Gastrocnemius medialis (tissue), 4 donors: ENCODE measurements at regions not wholly inside any gene's neighbourhood (a gene's known extent, or its start where the extent isn't known, plus 50 kb on each side); places are given as distances from the start of the nearest gene placed in this dataset.

Experiments used
- POLR2A ChIP-seq, 2 donors: fragments of 450-650 bp; IDR thresholded peaks; one replicate each; pipeline ENCODE4 v1.6.1; 2017; ENCODE audit warnings: antibody characterized with exemption in 2 of 2, mild to moderate bottlenecking in 2 of 2, moderate library complexity in 2 of 2
- TF ChIP-seq, protein P1 (sequence below), 5 experiments: fragments of 450-650 bp in 3 of 5; fragments of 200-600 bp in 2 of 5; sonication (generic) in 2 of 5; IDR thresholded peaks in 4 of 5; conservative IDR thresholded peaks in 1 of 5; 1 replicate in 4 of 5; 2 replicates in 1 of 5; pipeline ENCODE4 v1.5.1; 2016 to 2019; ENCODE audit warnings: antibody characterized with exemption in 5 of 5, mild to moderate bottlenecking in 3 of 5, moderate library complexity in 3 of 5

DNA sequence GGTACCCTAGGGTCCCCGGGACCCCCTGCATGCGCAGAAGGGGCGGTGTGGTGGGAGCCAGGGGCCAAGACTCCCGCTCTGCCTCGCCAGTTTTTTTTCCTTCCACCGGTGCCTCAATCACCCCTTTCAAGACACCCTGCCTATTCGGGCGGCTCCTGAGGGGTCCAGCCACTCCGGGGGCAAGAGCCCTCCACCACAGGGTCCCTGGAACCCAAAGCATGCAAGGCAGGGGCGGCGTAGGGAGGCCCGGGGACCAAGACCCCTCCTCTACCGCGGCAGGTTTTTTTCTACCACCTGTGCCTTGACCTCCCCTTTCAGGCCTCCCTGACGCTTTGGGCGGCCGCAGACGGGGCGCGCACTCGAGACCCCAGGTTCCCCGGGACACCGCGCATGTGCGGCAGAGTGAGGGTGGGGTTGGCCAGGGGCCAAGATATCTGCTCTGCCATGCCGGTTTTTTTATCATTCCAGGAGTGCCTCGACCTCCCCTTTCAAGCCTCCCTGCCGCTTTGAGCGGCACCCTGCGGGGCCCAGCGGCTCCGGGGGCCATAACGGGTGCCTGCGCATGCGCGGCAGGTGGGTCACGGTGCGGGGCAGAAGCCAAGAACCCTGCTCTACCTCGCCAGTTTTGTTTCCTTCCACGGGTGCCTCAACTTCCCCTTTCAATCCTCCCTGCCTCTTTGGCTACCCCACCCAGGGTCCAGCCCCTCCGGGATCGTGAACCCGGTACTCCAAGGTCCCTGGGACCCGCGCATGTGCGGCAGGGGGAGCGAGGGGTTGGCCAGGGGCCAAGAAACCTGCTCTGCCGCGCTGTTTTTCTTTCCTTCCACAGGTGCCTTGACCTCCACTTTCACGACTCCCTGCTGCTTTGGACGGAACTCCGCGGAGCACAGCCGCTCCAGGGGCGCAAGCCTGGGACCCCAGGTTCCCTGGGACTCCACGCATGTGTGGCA is 328.1 kb downstream of the ALG10 start:
- TF ChIP-seq POLR2A (IDR thresholded peaks at IDR 0.05) = no peak
- TF ChIP-seq, protein P1, sequence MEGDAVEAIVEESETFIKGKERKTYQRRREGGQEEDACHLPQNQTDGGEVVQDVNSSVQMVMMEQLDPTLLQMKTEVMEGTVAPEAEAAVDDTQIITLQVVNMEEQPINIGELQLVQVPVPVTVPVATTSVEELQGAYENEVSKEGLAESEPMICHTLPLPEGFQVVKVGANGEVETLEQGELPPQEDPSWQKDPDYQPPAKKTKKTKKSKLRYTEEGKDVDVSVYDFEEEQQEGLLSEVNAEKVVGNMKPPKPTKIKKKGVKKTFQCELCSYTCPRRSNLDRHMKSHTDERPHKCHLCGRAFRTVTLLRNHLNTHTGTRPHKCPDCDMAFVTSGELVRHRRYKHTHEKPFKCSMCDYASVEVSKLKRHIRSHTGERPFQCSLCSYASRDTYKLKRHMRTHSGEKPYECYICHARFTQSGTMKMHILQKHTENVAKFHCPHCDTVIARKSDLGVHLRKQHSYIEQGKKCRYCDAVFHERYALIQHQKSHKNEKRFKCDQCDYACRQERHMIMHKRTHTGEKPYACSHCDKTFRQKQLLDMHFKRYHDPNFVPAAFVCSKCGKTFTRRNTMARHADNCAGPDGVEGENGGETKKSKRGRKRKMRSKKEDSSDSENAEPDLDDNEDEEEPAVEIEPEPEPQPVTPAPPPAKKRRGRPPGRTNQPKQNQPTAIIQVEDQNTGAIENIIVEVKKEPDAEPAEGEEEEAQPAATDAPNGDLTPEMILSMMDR (IDR thresholded peaks at IDR 0.05 in 4 of 5, conservative IDR thresholded peaks at IDR 0.05 in 1 of 5) = no peak
